Neural cell (in vitro differentiated cells): ENCODE measurements at regions not wholly inside any gene's neighbourhood (a gene's known extent, or its start where the extent isn't known, plus 50 kb on each side); places are given as distances from the start of the nearest gene placed in this dataset.
A peak's percentile ranks its signal among the peaks of the same experiment; 100 is the strongest.

Experiments used
- H2AFZ ChIP-seq: fragments of 200-600, 300-800 bp; sonication (generic), shearing (Covaris generic); 2 replicates; pipeline ENCODE4 v1.6.0; 2014; ENCODE audit warnings: low read depth, mild to moderate bottlenecking, antibody characterized with exemption, low read length, moderate library complexity
- H3F3A ChIP-seq: fragments of 200-600 bp; shearing (Covaris generic); 2 replicates; pipeline ENCODE4 v1.6.1; 2016; ENCODE audit warnings: mild to moderate bottlenecking, moderate library complexity, mixed read lengths, antibody characterized with exemption, low read length; ENCODE audit not compliant: insufficient read depth, poor library complexity, severe bottlenecking
- H3K27ac ChIP-seq: fragments of 200-600, 300-800 bp; sonication (generic), shearing (Covaris generic); 2 replicates; pipeline ENCODE4 v1.5.1; 2014; ENCODE audit warnings: mild to moderate bottlenecking, low read length, moderate library complexity
- H3K27me3 ChIP-seq: fragments of 300-800, 200-600 bp; sonication (generic), shearing (Covaris generic); 2 replicates; pipeline ENCODE4 v1.6.0; 2014; ENCODE audit warnings: mild to moderate bottlenecking, low read depth, low read length, moderate library complexity; ENCODE audit not compliant: insufficient read depth
- H3K36me3 ChIP-seq: fragments of 300-800, 200-600 bp; sonication (generic), shearing (Covaris generic); 2 replicates; pipeline ENCODE4 v1.5.1; 2014; ENCODE audit warnings: mild to moderate bottlenecking, antibody characterized with exemption, low read length, moderate library complexity; ENCODE audit not compliant: insufficient read depth
- H3K4me2 ChIP-seq: fragments of 300-800, 200-600 bp; sonication (generic), shearing (Covaris generic); 2 replicates; pipeline ENCODE4 v1.6.0; 2014; ENCODE audit warnings: mild to moderate bottlenecking, low read length
- H3K4me3 ChIP-seq: fragments of 300-800, 200-600 bp; sonication (generic), shearing (Covaris generic); 2 replicates; pipeline ENCODE4 v1.5.1; 2014; ENCODE audit warnings: mild to moderate bottlenecking, low read length, moderate library complexity
- H3K79me2 ChIP-seq: fragments of 200-600 bp; shearing (Covaris generic); replicated peaks from 2 replicates; pipeline ENCODE4 v1.6.0; 2014; ENCODE audit warnings: mild to moderate bottlenecking, low read length, moderate library complexity; ENCODE audit not compliant: insufficient read depth
- H3K9ac ChIP-seq: fragments of 300-800, 200-600 bp; sonication (generic), shearing (Covaris generic); 2 replicates; pipeline ENCODE4 v1.6.1; 2016; ENCODE audit warnings: mild to moderate bottlenecking, low read length, mixed read lengths
- H3K9me2 ChIP-seq: fragments of 200-600 bp; shearing (Covaris generic); 2 replicates; pipeline ENCODE4 v1.6.1; 2016; ENCODE audit warnings: mild to moderate bottlenecking, low read length, mixed read lengths; ENCODE audit not compliant: insufficient read depth
- H3K9me3 ChIP-seq: fragments of 200-600, 300-800 bp; sonication (generic), shearing (Covaris generic); 2 replicates; pipeline ENCODE4 v1.6.1; 2016; ENCODE audit warnings: mild to moderate bottlenecking, mixed run types, low read length, moderate library complexity, mixed read lengths
- H4K20me1 ChIP-seq: fragments of 200-600 bp; shearing (Covaris generic); 2 replicates; pipeline ENCODE4 v1.6.1; 2016; ENCODE audit warnings: mild to moderate bottlenecking, mixed run types; ENCODE audit not compliant: insufficient read depth
- EP300 ChIP-seq: fragments of 450-650 bp; conservative IDR thresholded peaks from 2 replicates; pipeline ENCODE4 v1.6.1; 2014; ENCODE audit warnings: antibody characterized with exemption, mild to moderate bottlenecking, moderate library complexity; ENCODE audit not compliant: poor library complexity, severe bottlenecking
- EZH2 ChIP-seq: fragments of 200-600, 300-800 bp; shearing (Covaris generic), sonication (generic); IDR thresholded peaks from 2 replicates; pipeline ENCODE4 v1.6.1; 2014; ENCODE audit warnings: antibody characterized with exemption, low read length, borderline replicate concordance, mild to moderate bottlenecking; ENCODE audit not compliant: insufficient read depth, poor library complexity, severe bottlenecking
- MXI1 ChIP-seq: fragments of 450-650 bp; conservative IDR thresholded peaks from 2 replicates; pipeline ENCODE4 v1.6.1; 2014; ENCODE audit warnings: antibody characterized with exemption, mild to moderate bottlenecking; ENCODE audit not compliant: poor library complexity, severe bottlenecking
- POLR2AphosphoS5 ChIP-seq: IDR thresholded peaks from 2 replicates; pipeline ENCODE4 v1.6.1; 2012
- RAD21 ChIP-seq: fragments of 450-650 bp; conservative IDR thresholded peaks from 2 replicates; pipeline ENCODE4 v1.6.1; 2014; ENCODE audit warnings: antibody characterized with exemption, mild to moderate bottlenecking, moderate library complexity
- SMC3 ChIP-seq: fragments of 450-650 bp; conservative IDR thresholded peaks from 2 replicates; pipeline ENCODE4 v1.6.1; 2014; ENCODE audit warnings: antibody characterized with exemption, mild to moderate bottlenecking, moderate library complexity; ENCODE audit not compliant: poor library complexity
- TAF1 ChIP-seq: IDR thresholded peaks from 2 replicates; pipeline ENCODE4 v1.6.1; 2012; ENCODE audit warnings: low read depth
- TF ChIP-seq, protein P1 (sequence below): fragments of 450-650 bp; IDR thresholded peaks from 2 replicates; pipeline ENCODE4 v1.5.1; 2014; ENCODE audit warnings: antibody characterized with exemption, mild to moderate bottlenecking, moderate library complexity; ENCODE audit not compliant: poor library complexity, severe bottlenecking
- TF ChIP-seq, protein P2 (sequence below): IDR thresholded peaks from 2 replicates; pipeline ENCODE4 v1.6.1; 2012; ENCODE audit warnings: borderline replicate concordance

GRCh38 chr6:85115876-85116275 is 334.0 kb upstream of the NT5E start:
- H4K20me1 ChIP-seq, result no peaks in the 10 kb centered on the region
- no peak overlapping the region for H3K4me3 ChIP-seq
- peaks cover 8% of the 10 kb centered on the region for H3F3A ChIP-seq
- H3K36me3 ChIP-seq, result no peaks in the 10 kb centered on the region
- no peak overlapping the region for H3K9ac ChIP-seq
- no peak overlapping the region for H3K27ac ChIP-seq
- no peak overlapping the region for H3K4me2 ChIP-seq
- no peaks in the 10 kb centered on the region for H3K9me2 ChIP-seq
- no peak for TF ChIP-seq MXI1
- H3K79me2 ChIP-seq, result no peaks in the 10 kb centered on the region
- H3K27me3 ChIP-seq, result no peaks in the 10 kb centered on the region
- no peaks in the 10 kb centered on the region for H3K9me3 ChIP-seq
- H2AFZ ChIP-seq, result no peak overlapping the region

GRCh38 chr6:85115376-85115775 is 334.5 kb upstream of the NT5E start:
- Histone ChIP-seq H3K27ac (no peak overlapping the region), H3K79me2 (no peaks in the 10 kb centered on the region), H3K27me3 (no peaks in the 10 kb centered on the region), H3K9me2 (no peaks in the 10 kb centered on the region), H3K9ac (no peak overlapping the region), H3K4me3 (no peak overlapping the region), H3K36me3 (no peaks in the 10 kb centered on the region), H3K4me2 (no peak overlapping the region), H2AFZ (no peak overlapping the region), H3F3A (peaks cover 9% of the 10 kb centered on the region), H4K20me1 (no peaks in the 10 kb centered on the region), H3K9me3 (no peaks in the 10 kb centered on the region)
- TF ChIP-seq SMC3 (no peak), EP300 (no peak), RAD21 (no peak), EZH2 (no peak), MXI1 (no peak), POLR2AphosphoS5 (no peak), TAF1 (no peak)
- TF ChIP-seq, protein P1, sequence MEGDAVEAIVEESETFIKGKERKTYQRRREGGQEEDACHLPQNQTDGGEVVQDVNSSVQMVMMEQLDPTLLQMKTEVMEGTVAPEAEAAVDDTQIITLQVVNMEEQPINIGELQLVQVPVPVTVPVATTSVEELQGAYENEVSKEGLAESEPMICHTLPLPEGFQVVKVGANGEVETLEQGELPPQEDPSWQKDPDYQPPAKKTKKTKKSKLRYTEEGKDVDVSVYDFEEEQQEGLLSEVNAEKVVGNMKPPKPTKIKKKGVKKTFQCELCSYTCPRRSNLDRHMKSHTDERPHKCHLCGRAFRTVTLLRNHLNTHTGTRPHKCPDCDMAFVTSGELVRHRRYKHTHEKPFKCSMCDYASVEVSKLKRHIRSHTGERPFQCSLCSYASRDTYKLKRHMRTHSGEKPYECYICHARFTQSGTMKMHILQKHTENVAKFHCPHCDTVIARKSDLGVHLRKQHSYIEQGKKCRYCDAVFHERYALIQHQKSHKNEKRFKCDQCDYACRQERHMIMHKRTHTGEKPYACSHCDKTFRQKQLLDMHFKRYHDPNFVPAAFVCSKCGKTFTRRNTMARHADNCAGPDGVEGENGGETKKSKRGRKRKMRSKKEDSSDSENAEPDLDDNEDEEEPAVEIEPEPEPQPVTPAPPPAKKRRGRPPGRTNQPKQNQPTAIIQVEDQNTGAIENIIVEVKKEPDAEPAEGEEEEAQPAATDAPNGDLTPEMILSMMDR, result no peak
- TF ChIP-seq, protein P2, sequence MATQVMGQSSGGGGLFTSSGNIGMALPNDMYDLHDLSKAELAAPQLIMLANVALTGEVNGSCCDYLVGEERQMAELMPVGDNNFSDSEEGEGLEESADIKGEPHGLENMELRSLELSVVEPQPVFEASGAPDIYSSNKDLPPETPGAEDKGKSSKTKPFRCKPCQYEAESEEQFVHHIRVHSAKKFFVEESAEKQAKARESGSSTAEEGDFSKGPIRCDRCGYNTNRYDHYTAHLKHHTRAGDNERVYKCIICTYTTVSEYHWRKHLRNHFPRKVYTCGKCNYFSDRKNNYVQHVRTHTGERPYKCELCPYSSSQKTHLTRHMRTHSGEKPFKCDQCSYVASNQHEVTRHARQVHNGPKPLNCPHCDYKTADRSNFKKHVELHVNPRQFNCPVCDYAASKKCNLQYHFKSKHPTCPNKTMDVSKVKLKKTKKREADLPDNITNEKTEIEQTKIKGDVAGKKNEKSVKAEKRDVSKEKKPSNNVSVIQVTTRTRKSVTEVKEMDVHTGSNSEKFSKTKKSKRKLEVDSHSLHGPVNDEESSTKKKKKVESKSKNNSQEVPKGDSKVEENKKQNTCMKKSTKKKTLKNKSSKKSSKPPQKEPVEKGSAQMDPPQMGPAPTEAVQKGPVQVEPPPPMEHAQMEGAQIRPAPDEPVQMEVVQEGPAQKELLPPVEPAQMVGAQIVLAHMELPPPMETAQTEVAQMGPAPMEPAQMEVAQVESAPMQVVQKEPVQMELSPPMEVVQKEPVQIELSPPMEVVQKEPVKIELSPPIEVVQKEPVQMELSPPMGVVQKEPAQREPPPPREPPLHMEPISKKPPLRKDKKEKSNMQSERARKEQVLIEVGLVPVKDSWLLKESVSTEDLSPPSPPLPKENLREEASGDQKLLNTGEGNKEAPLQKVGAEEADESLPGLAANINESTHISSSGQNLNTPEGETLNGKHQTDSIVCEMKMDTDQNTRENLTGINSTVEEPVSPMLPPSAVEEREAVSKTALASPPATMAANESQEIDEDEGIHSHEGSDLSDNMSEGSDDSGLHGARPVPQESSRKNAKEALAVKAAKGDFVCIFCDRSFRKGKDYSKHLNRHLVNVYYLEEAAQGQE, result no peak

- no peak overlapping the region for H3K4me2 ChIP-seq
- no peaks in the 10 kb centered on the region for H3K9me2 ChIP-seq
- H3F3A ChIP-seq, result peaks cover 9% of the 10 kb centered on the region
- H3K27me3 ChIP-seq, result no peaks in the 10 kb centered on the region
- H3K9me3 ChIP-seq, result no peaks in the 10 kb centered on the region
- H3K27ac ChIP-seq, result no peak overlapping the region
- H3K79me2 ChIP-seq, result no peaks in the 10 kb centered on the region
- TF ChIP-seq, protein P1, result no peak
- no peak for TF ChIP-seq TAF1
- TF ChIP-seq RAD21, result no peak
- TF ChIP-seq EZH2, result no peak
- TF ChIP-seq EP300, result no peak
- no peak for TF ChIP-seq POLR2AphosphoS5
- no peak for TF ChIP-seq MXI1
- TF ChIP-seq SMC3, result no peak
- TF ChIP-seq, protein P2, result no peak
- no peaks in the 10 kb centered on the region for H4K20me1 ChIP-seq
- H3K36me3 ChIP-seq, result no peaks in the 10 kb centered on the region
- H3K9ac ChIP-seq, result no peak overlapping the region
- peak overlapping the region; percentile 56 for H3K4me3 ChIP-seq
- H2AFZ ChIP-seq, result no peak overlapping the region
These were observed 335.3 kb upstream of the NT5E start for GRCh38 chr6:85114581-85114935.
